Stimulated activated CD8-positive, alpha-beta memory T cell treated with anti-CD3 and anti-CD28 coated beads, Interleukin-7, amount 100 ng/mL, for 24 hours (primary cell): ENCODE measurements at regions not wholly inside any gene's neighbourhood (a gene's known extent, or its start where the extent isn't known, plus 50 kb on each side); places are given as distances from the start of the nearest gene placed in this dataset.
"Not testable (repeated sequence)": the region's sequence is repeated elsewhere in the genome, so short reads cannot be mapped to it uniquely, and the experiment has no call there.

Experiments
- DNase-seq: peaks from one replicate; pipeline ENCODE4 v3.0.0-alpha.2; 2020; ENCODE audit warnings: low read depth

DNA sequence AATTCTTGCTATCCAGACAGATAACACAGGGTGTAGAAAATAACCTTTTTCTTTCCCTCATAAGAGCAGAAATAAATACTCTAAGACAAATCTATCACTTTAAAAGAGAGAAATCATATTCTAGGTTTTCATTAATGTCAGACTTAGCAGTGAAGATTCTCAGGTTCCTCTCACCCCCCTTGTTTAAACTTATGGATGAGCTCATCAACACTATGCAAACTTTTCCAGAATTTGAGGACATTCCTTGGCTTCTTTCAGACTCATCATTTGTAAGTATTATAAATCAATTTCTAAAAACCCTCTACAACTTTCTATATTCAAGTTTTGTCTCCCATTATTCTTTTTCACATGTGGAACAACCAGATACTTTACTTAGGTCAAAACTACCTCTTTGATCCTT is 374.9 kb upstream of the TRPC7 start:
- DNase-seq: no peak

DNA sequence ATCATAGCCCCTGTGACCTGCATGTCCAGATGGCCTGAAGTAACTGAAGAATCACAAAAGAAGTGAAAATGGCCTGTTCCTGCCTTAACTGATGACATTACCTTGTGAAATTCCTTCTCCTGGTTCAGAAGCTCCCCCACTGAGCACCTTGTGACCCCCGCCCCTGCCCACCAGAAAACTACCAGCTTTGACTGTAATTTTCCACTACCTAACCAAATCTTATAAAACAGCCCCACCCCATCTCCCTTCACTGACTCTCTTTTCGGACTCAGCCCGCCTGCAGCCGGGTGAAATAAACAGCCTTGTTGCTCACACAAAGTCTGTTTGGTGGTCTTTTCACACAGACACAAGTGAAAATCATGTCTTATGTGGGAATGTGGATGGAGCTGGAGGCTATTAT is 373.9 kb upstream of the TRPC7 start:
- DNase-seq: not testable (repeated sequence)

DNA sequence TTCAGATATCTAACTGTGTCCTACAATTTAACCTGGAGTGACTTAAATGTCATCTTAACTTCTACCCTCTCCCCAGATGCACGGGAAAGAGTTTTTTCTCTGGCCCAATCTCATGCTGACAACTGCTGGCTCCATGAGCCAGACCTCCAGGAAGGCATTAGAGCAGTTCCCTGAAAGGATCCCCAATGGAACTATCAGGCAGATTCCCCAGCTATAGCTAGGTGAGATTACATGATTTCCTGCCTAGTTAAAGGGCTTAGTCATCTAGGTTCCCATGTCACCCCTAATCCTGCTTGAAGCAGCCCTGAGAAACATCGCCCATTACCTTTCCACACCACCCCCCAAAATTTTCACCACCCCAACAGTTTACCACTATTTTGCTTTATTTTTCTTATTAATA is 373.5 kb upstream of the TRPC7 start:
- no peak for DNase-seq

DNA sequence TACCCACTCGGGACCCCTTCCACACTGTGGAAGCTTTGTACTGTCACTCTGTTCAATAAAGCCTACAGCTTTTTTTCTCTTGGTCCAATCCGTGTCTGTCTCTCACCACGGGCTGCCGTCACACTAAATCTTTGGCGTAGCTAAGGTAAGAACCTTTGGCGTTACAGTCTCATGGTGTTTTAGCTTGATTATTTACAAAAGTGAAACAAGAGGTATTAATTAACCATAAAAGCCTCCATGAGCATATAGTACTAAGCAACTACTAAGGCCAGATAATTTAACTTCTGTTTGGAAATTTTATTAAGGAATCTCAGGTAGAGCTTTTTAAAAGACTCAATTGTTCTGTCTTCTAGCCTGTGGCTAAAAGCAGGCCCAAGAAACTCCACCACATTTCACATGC is 370.7 kb upstream of the TRPC7 start:
- no peak for DNase-seq

DNA sequence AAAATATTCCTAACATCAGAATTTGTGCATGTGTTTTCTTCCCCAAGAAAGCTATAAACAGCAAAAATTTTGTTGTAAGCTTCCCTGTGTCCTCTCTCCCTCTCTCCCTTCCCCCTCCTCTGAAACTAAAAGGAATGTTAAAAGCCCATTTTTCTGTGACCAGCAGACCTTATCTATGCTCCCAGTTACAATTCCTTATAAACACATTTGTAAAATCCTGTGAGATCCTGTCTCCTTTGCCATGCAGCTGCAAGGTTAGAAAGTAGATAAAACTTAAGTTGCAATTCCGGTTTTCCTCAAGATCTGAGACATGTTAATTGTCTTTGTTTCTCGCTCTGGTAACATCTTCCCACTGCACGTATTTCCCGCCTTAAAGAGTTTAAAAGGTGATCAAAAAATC is 370.3 kb upstream of the TRPC7 start:
- not testable (repeated sequence) for DNase-seq

DNA sequence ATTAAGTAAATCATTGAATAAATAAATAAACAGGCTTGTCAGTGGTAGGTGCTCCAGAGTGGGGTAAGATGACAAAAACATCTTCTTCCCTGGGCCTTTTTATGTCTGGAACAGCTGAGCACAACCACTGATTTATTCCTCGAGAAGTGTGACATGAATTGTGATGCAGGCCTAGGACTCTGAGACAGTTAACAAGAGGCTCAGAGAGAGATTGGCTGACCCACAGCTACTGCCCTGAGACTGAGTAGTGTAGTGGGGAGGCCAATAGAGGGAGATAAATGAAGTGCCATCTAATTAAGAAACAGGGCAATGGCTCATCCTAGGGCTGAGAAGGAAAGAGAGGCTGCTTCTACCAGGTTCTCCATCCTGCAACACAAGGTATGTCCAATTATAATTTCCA is 369.3 kb upstream of the TRPC7 start:
- no peak for DNase-seq

DNA sequence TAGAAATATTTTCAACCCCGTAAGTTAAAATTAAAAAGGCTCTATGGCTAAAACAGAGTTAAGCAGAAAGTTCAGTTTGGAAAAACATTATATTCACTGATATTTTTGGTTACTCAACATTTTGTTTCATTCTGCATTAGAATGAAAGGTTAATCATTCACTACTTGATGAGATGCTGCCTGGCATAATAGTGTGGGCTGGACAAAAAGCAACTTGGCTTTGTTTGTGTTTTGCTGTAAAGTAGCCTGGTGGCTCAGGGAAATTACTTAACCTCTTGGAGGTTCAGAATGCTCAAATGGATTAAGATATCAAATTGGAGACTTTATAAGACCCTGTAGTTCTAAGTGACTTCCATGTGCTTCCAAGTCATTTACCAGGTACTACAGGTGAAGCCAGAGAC is 367.4 kb upstream of the TRPC7 start:
- no peak for DNase-seq

DNA sequence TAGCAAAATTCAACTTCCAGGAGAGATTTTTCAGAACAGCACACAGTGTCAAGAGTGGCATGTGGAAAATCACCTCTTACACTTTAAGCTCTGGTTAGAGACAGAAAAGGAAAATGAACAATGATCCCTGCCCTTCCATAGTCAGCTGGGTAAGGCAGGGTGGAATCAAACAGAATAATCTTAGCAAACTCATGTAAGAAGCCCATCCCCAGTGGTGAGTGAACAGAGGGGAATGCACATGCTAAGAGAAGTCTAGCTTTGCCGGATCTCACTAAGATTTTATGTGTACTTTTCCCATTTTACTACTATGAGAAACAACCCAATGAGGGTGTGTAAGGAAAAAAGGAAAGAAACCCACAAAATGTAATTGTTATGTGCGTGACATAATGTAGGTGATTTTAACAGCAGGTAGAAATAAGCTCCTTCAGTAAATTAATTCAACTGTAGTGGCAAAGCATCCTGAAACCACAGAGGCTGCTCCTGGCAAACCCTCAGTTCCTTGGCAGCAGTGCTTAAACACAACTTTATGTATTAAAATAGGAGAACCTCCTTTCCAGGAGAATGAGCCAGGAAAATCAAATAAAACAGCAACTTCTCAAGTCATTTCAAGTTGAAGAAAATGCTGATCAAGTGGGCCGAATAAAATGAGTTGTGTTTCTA is 366.0 kb upstream of the TRPC7 start:
- DNase-seq: no peak

DNA sequence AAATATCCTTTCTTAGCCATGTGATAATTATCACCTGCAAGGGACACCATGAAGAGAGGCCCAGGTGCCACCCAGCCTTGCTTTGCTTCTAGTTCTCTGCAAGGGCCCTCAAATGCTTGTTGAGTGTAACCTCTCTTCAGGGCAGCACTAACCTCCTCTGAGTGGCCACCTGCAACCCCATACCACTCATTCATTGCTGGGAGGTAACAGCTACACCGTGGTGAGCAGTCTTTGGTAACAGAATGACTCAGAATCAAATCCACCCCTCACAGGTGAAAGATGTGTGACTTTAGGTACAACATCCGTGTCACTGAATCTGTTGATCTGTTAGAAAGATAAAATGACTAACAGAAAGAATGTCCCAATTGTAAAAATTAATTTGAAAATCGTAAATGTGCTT is 365.1 kb upstream of the TRPC7 start:
- DNase-seq: no peak

DNA sequence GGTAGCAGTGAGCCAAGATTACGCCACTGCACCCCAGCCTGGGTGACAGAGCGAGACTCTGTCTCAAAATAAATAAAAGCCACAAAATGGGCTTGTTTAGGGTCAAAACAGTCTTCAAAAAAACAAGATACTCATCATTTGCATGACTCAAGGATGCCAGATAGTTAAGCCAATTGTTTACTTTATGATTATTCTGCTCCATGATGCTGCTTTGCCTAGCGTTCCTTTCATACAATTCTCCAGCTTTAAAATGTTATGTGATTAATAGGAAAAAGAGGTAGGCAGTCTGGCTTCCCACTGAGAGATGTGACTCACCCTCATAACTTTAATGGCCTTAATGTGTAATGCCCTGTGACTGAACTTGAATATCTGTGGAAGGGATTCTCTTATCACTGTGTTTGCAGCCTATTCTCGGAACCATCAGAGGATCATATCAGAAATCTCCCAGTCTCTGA is 364.6 kb upstream of the TRPC7 start:
- DNase-seq: no peak

DNA sequence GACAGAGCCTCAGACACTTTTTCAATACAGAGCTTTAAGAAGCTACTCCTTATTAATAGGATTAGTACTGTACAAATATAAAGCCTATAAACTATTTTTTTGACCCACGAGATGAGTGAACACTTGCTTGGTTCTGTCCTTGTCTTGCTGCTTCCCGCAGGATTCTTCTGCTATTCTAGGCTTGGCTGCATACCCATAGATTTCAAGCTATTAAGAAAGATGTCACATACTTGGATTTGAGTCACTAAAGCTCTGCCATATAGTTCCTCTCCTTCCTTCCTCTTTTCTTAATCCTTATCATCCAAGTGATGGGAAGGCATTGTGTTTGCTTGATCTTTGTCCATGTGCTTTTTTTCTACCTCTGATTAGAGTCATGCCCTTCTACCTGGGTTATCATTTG is 361.2 kb upstream of the TRPC7 start:
- no peak for DNase-seq

DNA sequence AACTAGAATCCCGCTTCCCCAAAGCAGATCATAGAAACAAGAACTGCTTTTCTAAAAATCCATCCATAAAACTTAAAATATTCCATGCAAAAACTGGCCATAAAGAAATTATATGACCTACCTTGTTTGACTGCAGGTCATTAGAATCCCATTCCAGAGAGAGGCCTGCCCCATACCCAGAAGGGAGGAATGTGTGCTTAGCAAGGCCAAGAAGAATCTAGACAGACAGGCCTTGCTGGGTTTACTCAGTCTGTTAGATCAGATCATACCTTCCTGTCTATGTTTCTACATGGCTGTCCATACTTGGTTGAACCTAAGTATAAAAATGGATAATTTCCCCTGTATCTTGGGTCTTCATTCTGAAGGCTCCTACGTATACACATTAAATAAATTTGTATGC is 358.8 kb upstream of the TRPC7 start:
- DNase-seq: no peak

DNA sequence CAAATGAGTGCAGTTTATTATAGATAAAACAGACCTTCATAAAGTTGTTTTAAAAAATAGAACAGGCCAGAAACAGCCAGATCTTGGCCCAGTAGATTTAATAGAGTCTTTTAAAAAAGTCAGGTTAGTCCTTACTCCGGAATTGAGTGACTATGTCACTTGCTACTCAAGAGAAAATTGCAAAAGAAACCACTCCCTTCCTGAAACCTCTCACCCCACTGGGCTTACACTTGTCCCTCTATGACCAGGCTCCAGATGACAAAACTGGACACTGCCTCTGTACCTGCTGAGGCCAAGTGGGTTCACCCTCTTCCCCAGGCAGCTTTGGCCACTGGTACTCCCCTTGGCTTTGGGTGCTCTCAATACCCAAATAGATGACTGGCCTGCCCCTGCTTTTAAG is 357.2 kb upstream of the TRPC7 start:
- DNase-seq: no peak

DNA sequence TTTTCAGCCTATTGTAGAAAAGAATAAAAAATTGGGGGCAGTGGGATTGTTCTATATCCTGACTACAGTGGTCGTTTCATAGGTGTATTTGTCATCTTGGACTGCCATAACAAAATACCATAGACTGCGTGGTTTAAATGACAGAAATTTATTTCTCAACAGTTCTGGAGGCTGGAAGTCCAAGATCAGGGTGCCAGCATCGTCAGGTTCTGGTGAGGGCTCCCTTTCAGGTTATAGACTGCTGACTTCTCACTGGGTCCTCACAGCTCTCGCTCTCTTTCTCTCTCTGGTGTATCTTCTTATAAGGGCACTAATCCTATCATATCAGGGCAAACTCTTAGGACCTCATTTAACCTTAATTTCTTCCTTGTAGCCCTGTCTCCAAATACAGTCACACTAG is 356.7 kb upstream of the TRPC7 start:
- DNase-seq: no peak

DNA sequence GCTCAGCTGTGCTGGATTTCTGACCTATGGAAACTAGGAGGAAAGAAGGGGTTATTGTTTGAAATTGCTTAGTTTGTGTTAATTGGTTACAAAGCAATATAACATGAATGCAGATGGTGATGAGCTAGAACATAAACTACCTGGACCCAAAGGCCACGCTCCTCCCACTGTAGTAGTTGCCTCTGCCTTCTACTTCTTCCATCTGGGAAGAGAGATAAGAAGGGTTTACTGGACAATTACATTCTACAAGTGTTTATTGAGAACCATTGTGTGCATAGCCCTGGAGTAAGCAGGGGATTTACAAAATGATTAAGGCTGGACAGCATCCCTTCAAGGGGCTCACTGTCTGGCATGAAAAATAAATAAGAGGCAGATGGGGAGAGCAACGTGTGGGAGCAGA is 355.3 kb upstream of the TRPC7 start:
- DNase-seq: no peak

DNA sequence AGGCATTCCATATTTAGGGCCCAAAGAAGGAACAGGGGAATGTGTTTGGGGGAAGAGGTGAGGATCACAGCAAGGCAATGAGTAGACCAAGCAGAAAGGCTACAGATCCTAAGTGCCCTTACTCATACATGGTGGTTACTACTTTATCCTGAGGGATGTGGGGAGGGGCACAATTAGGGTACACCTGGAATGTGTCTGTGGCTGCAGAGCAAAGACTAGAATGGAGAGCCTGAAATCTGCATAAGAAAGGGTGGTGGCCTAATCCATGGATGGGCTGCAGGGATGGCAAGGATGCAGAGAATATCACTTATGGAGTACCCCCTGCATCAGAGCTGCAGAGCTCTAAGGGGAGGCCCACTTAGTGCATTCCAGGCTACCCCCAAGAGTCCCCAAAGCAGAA is 352.6 kb upstream of the TRPC7 start:
- no peak for DNase-seq

DNA sequence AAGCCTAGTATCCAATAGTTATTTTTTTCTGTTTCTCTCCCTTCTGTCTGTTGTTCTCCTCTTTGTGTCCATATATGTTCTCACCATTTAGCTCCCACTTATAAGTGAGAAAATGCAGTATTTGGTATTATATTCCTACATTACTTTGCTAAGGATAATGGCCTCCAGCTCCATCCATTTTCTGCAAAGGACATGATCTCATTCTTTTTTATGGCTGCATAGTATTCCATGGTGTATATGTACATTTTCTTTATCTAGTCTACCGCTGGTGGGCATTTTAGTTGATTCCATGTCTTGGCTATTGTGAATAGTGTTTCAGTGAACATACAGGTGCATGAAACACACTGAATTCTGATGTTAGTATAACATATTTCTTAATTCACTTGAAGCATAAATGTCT is 348.9 kb upstream of the TRPC7 start:
- DNase-seq: no peak

DNA sequence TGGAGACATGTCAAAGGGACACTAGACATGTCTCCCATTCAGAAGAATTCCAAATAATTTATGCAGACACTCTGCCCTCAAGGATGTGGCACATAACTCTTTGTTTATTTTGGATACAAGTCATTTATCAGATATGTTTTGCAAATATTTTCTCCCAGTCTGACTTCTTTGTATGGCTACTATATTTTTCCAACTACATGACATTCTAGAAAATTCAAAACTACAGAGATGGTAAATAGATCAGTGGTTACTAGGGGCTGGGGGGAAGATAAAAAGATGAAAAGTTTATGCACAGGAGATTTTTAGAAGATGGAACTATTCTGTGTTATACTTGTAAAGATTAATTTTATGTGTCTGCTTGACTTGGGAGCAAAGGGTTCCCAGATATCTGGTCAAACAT is 347.3 kb upstream of the TRPC7 start:
- DNase-seq: no peak

DNA sequence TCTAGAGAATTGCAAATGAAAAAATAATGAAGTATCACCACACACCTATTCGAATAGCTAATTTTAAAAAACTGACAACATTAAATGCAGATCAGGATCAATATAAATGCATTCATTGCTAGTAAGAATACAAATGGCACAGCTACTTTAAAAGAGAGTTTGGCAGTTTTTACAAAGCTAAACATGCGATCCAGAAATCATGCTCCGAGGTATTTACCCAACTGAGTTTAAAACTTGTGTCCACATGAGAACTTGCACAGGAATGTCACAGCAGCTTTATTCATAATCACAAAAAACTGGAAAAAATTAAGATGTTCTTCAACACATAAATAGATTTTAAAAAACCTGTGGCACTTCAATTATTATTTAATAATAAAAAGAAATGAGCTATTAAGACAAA is 345.5 kb upstream of the TRPC7 start:
- DNase-seq: no peak

DNA sequence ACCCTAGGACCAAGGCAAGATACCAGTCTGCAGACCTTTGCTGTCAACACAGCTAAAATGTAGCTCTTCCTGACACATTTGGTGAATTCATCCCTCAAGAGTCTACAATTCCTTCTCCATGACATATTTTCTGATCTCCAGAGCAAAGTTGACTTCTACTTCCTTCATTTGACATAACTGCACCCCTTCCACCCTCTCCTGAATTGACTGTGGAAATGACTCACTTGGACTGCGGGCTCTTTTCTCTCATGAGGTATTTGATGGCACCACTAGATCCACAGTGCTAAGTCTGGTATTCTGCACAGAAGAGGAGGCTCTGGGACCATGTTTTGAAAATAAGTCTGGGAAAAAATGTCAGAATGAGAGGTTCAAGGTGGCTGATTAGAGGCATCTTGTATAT is 338.4 kb upstream of the TRPC7 start:
- no peak for DNase-seq

DNA sequence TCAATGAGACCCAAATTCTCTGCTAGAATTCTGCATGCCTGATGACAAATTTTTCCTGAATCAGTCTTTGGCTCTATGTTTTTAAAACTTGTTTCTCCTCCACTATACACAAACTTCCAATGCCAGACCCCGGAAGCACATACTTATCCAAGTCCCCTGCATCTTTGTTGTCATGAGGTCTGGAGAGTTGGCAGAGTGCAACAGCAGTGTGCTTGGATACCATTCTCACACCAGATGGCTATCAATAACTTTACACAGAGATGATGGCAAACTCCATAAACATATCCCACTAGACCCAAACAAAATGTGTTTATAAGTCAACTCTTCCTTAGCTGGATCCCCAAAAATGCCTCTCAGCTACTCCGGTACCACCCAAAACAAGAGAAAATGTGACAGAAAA is 337.7 kb upstream of the TRPC7 start:
- no peak for DNase-seq

DNA sequence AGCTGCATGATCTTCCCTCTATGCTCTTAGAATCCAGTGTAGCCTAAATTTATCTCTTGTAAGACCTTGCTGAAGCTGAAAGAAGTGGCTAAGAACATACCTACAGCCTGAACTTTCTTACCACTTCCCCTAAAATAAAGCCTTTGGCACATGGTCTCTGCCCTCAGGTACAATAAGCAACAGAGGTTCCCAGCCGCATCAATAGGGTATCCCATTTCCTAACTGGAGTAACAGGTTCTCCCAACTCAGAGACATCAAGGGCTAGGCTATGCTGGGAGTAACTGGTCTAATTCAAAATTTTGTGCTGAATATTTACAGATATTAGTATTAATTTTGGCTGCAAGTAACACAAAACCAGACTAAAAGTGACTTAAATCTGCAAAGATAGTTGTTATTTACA is 335.8 kb upstream of the TRPC7 start:
- DNase-seq: no peak

DNA sequence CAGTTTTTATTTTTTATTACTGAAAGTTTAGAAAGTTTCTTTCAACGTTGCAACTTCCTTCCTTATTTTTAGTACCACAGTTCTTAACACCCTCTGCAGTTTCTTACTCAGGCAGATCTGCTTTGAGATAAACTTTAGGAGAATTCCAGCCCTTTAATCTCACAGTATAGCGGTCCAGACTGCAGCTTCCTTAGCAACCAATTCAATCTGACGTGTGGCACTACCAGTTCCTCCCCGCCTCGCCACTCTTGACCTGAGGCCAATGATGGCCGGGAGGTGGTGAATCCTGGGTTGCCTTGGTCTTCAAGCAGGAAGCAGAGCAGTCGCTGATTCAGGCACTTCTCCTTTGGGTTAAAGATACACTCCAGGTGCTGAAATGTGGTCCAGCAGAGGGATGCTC is 334.3 kb upstream of the TRPC7 start:
- no peak for DNase-seq

DNA sequence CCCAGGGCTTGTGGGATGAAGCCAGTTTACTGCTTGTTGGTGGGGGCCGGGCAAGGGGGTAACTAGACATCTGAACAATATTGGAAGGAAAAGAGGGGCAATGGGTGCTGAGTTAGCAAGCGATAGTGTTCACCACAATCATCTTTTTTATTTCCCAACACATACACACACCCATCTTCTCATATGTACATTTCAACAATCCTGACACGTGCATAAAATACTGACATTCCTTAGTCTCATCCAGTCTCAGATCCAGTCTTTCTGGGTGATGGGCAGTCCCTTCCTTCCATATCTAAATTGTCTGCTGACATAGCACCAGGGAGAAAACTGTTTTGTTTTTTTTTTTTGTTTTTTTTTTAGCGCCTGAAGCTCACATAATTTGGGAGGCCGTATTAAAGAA is 333.6 kb upstream of the TRPC7 start:
- no peak for DNase-seq

DNA sequence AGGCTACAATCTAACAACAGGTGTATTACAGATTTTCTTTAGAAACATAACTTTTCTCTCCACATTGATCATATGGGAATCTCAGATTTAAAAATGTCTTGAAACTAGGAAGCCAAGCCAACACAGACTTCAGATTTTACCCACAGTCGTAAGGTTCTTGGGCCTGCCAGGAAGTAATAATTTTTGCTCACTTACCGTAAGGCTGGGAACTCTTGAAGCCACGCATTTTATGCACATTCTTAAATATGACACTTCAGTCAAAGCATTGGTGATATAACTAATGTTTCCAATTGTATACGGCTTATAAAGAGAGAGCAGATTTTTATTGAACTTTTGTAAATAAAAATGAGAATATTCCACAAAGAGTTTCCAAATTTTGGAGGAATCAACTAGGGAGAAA is 328.9 kb upstream of the TRPC7 start:
- no peak for DNase-seq
